ENCODE measurements at regions not wholly inside any gene's neighbourhood (a gene's known extent, or its start where the extent isn't known, plus 50 kb on each side); places are given as distances from the start of the nearest gene placed in this dataset.
A peak's percentile ranks its signal among the peaks of the same experiment; 100 is the strongest.

DNA sequence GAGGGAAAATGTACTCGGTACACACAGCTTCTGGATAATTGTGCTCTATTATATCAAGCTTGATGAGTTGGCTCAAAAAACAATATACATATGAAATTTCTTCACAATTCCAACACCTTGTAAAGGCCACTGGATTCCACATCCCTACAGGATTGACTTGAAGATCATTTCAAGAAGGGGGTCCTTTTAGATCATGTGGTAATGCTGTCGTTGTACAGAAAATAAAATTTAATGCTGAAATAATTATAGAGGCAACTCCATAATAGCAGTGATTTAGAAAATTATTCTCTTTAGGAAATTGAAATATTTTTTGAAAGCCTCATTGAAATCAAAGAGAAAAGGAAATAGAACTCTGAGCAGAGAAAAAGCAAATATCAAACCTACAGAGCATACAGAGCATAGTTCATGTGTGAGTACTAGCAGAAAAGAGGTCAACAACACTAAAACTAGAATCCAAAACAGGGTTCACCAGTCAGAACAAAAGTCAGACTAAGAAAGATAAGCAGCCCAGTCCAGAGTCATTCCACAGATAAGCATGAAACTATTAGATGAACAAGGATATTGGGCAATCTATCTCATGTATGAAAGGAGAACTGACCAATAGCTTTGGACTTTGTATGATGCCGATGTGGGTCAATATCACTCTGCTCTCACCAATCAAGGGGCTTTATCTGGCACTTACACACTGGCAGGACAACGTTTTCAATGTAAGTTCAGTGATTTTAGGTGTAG is 79.5 kb upstream of the PALMD start (continued):
- TF ChIP-seq, protein P1, sequence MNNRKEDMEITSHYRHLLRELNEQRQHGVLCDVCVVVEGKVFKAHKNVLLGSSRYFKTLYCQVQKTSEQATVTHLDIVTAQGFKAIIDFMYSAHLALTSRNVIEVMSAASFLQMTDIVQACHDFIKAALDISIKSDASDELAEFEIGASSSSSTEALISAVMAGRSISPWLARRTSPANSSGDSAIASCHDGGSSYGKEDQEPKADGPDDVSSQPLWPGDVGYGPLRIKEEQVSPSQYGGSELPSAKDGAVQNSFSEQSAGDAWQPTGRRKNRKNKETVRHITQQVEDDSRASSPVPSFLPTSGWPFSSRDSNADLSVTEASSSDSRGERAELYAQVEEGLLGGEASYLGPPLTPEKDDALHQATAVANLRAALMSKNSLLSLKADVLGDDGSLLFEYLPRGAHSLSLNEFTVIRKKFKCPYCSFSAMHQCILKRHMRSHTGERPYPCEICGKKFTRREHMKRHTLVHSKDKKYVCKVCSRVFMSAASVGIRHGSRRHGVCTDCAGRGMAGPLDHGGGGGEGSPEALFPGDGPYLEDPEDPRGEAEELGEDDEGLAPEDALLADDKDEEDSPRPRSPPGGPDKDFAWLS (CRISPR knock-in tag; IDR thresholded peaks at IDR 0.05; ENCODE audit: borderline replicate concordance), result no peak
- TF ChIP-seq ZFP41 (CRISPR knock-in tag; IDR thresholded peaks at IDR 0.05; ENCODE audit: borderline replicate concordance), result no peak
- no peak; the same call in 1 of the 2 replicates for TF ChIP-seq SMC3 (IDR thresholded peaks at IDR 0.05; ENCODE audit: low read length)
- TF ChIP-seq, protein P2, sequence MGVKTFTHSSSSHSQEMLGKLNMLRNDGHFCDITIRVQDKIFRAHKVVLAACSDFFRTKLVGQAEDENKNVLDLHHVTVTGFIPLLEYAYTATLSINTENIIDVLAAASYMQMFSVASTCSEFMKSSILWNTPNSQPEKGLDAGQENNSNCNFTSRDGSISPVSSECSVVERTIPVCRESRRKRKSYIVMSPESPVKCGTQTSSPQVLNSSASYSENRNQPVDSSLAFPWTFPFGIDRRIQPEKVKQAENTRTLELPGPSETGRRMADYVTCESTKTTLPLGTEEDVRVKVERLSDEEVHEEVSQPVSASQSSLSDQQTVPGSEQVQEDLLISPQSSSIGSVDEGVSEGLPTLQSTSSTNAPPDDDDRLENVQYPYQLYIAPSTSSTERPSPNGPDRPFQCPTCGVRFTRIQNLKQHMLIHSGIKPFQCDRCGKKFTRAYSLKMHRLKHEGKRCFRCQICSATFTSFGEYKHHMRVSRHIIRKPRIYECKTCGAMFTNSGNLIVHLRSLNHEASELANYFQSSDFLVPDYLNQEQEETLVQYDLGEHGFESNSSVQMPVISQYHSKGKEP (CRISPR knock-in tag; IDR thresholded peaks at IDR 0.05), result no peak
- TF ChIP-seq CAMTA2 (CRISPR knock-in tag; IDR thresholded peaks at IDR 0.05; ENCODE audit: borderline replicate concordance), result no peak
- TF ChIP-seq, protein P3, sequence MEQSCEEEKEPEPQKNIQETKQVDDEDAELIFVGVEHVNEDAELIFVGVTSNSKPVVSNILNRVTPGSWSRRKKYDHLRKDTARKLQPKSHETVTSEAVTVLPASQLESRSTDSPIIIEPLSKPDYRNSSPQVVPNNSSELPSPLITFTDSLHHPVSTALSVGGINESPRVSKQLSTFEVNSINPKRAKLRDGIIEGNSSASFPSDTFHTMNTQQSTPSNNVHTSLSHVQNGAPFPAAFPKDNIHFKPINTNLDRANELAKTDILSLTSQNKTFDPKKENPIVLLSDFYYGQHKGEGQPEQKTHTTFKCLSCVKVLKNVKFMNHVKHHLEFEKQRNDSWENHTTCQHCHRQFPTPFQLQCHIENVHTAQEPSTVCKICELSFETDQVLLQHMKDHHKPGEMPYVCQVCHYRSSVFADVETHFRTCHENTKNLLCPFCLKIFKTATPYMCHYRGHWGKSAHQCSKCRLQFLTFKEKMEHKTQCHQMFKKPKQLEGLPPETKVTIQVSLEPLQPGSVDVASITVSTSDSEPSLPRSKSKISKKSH (CRISPR knock-in tag; IDR thresholded peaks at IDR 0.05; ENCODE audit: borderline replicate concordance), result no peak
- no peak; the same call in 1 of the 2 replicates for TF ChIP-seq MIXL1 (CRISPR knock-in tag; IDR thresholded peaks at IDR 0.05)
- TF ChIP-seq TBL1XR1 (IDR thresholded peaks at IDR 0.05; ENCODE audit: borderline replicate concordance, low read length, partially characterized antibody), result no peak
- TF ChIP-seq, protein P4, sequence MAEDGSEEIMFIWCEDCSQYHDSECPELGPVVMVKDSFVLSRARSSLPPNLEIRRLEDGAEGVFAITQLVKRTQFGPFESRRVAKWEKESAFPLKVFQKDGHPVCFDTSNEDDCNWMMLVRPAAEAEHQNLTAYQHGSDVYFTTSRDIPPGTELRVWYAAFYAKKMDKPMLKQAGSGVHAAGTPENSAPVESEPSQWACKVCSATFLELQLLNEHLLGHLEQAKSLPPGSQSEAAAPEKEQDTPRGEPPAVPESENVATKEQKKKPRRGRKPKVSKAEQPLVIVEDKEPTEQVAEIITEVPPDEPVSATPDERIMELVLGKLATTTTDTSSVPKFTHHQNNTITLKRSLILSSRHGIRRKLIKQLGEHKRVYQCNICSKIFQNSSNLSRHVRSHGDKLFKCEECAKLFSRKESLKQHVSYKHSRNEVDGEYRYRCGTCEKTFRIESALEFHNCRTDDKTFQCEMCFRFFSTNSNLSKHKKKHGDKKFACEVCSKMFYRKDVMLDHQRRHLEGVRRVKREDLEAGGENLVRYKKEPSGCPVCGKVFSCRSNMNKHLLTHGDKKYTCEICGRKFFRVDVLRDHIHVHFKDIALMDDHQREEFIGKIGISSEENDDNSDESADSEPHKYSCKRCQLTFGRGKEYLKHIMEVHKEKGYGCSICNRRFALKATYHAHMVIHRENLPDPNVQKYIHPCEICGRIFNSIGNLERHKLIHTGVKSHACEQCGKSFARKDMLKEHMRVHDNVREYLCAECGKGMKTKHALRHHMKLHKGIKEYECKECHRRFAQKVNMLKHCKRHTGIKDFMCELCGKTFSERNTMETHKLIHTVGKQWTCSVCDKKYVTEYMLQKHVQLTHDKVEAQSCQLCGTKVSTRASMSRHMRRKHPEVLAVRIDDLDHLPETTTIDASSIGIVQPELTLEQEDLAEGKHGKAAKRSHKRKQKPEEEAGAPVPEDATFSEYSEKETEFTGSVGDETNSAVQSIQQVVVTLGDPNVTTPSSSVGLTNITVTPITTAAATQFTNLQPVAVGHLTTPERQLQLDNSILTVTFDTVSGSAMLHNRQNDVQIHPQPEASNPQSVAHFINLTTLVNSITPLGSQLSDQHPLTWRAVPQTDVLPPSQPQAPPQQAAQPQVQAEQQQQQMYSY (CRISPR knock-in tag; IDR thresholded peaks at IDR 0.05), result no peak
- TF ChIP-seq ZNF354B (CRISPR knock-in tag; IDR thresholded peaks at IDR 0.05), result no peak
- no peak for TF ChIP-seq RBFOX2 (IDR thresholded peaks at IDR 0.05; ENCODE audit: low read depth, low read length)
- TF ChIP-seq SOX13 (IDR thresholded peaks at IDR 0.05), result peak; percentile 59; the same call in 1 of the 2 replicates
- peak in 1 of 2 experiments; percentile 87; a peak in 2 of 4 replicates for TF ChIP-seq SOX13 (CRISPR knock-in tag; conservative IDR thresholded peaks at IDR 0.05 in 1 of 2, IDR thresholded peaks at IDR 0.05 in 1 of 2)
- TF ChIP-seq FOXA1 (IDR thresholded peaks at IDR 0.05), result 0 out of 2 replicates have a peak, but pooled peaks have one; percentile 12
- peak; percentile 61 for TF ChIP-seq FOXA1 (CRISPR knock-in tag; IDR thresholded peaks at IDR 0.05)
- TF ChIP-seq ZNF460 (CRISPR knock-in tag; IDR thresholded peaks at IDR 0.05; ENCODE audit: borderline replicate concordance), result no peak
- TF ChIP-seq SP4 (CRISPR knock-in tag; IDR thresholded peaks at IDR 0.05), result no peak
- TF ChIP-seq RFXAP (CRISPR knock-in tag; IDR thresholded peaks at IDR 0.05; ENCODE audit: borderline replicate concordance), result peak; percentile 47; the same call in 1 of the 2 replicates
- TF ChIP-seq TGIF2 (CRISPR knock-in tag; IDR thresholded peaks at IDR 0.05), result no peak
- no peak for TF ChIP-seq ZIK1 (CRISPR knock-in tag; IDR thresholded peaks at IDR 0.05; ENCODE audit: borderline replicate concordance, low read depth)
